Right renal cortex interstitium (tissue), 3 donors: ENCODE measurements at regions not wholly inside any gene's neighbourhood (a gene's known extent, or its start where the extent isn't known, plus 50 kb on each side); places are given as distances from the start of the nearest gene placed in this dataset.
A peak's percentile ranks its signal among the peaks of the same experiment; 100 is the strongest.
"Not testable (repeated sequence)": the region's sequence is repeated elsewhere in the genome, so short reads cannot be mapped to it uniquely, and the experiment has no call there.

Experiments used
- DNase-seq, 3 donors: peaks; one replicate each; pipeline ENCODE4 v3.0.0-alpha.2; 2013; ENCODE audit warnings: low read depth in 3 of 3, low spot score in 2 of 3

DNA sequence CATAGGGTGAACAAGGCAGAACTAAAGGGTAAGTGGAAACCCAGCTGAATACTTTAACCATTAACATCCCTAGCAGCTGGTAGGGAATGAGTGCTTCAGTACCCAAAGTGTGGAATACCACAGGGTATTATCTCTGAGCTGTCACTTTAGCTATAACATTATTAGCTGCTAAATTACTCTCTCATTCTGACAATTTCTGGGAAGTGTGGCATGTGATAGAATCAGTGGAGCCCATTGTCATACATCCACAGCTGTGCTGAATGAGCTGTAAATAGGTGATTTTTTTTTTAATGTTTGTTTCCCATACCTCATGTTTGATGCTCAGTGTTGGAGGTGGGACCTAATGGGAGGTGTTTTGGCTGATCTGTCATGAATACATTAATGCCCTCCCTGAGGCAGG is 894.3 kb downstream of the DIPK2A start:
- DNase-seq: no peak

DNA sequence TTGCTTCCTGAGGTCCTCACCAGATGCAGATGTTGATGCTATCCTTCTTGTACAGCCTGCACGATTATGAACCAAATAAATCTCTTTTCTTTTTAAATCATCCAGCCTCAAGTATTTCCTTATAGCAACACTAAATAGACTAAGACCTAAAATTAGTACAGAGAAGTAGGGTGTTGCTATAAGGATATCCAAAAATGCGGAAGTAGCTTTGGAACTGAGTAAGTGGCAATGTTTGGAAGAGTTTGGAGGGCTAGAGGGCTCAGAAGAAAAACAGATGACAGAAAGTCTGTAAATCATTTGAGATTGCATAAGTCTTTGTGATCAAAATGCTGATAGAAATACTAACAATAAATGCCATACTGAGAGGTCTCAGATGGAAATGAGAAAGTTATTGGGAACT is 894.9 kb downstream of the DIPK2A start:
- DNase-seq: peak in 2 of 3 donors; percentile 7 to 41

- DNase-seq: no peak
Measured at GRCh38 chr3:144868506-144868905, 896.9 kb downstream of the DIPK2A start.

DNA sequence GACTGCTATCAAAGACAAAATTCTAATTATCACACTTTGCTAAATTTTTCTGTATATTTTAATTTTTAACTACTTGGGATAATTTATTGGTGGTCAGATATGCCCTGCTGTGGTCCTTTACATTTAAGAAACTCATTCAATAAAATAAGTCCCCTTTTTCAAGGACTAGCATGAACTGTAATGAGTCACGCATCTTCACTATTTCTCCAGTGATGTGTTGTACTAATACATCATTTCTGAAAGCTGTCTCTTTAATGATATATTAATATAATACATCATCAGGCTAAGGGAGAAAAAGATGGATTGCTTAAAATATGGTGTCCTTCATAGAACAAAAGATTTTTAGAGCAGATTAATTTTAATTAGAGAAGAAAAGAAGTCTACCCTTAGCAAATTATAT is 901.4 kb downstream of the DIPK2A start:
- DNase-seq: no peak

GRCh38 chr3:144875211-144875610 is 903.6 kb downstream of the DIPK2A start:
- DNase-seq: no peak

DNA sequence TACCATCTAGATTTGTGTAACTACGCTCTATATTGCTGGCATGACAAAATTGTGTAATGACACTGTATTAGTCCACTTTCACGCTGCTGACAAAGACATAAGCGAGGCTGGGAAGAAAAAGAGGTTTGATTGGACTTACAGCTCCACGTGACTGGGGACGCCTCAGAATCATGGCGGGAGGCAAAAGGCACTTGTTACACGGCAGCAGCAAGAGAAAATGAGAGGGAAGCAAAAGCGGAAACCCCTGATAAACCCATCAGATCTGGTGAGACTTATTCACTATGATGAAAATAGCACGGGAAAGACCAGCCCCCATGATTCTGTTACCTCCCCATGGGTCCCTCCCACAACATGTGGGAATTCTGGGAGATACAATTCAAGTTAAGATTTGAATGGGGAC is 905.7 kb downstream of the DIPK2A start:
- no peak for DNase-seq

- DNase-seq: no peak
Measured at GRCh38 chr3:144879701-144880100, 908.1 kb downstream of the DIPK2A start.

- DNase-seq: no peak
Measured at GRCh38 chr3:144893980-144894379, 922.4 kb downstream of the DIPK2A start.

DNA sequence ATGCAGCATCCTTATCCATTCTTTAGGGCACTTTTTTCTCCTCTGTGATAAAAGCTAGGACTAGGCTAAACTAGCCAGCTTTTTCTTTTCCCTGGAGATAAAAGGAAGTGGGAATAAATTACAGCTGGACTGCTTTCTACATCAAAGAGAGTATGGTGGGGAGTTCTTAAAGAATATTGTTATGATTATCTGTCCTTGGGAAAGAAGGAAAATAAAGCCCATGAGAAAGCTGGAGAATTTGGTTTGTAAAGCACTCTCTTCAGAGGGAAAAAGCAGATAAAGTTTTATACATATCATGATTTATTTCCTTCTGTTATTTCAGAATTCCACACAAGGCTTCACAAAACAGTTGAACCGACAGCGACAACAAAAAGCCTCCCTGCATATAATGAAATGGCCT is 923.0 kb downstream of the DIPK2A start:
- DNase-seq: peak; percentile 21 to 31 (median 29)

GRCh38 chr3:144900366-144900765 is 928.7 kb downstream of the DIPK2A start:
- DNase-seq: no peak

DNA sequence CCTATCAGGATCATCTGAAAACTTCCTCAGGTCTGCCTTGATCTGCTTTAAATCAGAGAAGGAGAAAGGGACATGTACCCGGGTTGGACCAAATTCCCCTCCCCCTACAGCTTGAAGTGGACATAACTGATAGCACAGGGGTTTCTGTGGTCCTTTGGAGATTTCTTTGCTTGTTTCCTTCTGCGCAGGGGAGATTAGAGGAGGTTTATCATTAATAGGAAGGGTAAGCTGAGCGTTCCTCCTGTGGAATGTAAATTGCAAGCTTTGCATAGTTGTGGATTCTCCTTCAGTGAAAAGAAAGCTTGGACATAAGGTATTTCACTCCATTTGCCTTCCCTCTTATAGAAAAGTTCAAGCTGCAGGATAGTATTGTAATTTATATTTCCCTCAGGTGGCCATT is 936.0 kb downstream of the DIPK2A start:
- not testable (repeated sequence) for DNase-seq

- no peak for DNase-seq
Measured at GRCh38 chr3:144912968-144913367, 941.3 kb downstream of the DIPK2A start.

DNA sequence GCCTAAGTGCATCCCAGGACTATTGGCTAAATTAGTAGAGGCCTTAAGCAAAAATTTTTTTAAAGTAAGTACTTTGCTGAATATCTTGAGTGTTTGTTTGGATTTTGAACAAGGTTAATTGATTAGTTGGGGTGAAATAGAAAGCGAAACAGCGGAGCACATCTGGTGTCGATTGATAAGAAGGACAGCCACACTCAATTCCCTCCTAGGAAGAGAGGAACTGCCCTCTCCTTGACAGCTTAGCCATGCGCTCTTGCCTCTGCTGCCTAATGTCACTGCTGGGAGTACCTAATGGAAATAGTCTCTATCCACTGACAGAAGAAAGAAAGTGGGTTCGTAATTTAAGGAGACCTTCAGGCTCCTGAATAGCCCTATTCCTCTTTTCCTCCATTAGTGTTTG is 943.6 kb downstream of the DIPK2A start:
- DNase-seq: no peak

DNA sequence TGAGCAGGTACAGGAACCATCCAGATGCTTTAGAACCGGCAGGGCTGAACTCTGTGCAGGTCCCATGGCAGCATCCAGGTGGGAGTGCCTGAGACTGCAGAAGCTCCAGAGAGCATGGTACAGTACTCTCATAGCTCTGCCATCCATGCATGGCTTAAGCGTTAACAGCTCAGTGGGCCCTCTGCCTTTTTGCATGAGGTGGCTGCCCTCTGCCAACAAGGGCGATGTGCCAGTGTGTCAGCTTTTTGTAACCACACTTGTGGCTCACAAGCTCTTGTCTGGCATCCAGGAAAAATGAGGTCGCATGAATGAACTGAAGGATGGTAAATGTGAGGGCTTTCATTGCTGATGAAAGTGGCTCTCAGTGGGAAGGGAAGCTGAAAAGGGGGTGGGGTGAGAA is 950.1 kb downstream of the DIPK2A start:
- no peak for DNase-seq

DNA sequence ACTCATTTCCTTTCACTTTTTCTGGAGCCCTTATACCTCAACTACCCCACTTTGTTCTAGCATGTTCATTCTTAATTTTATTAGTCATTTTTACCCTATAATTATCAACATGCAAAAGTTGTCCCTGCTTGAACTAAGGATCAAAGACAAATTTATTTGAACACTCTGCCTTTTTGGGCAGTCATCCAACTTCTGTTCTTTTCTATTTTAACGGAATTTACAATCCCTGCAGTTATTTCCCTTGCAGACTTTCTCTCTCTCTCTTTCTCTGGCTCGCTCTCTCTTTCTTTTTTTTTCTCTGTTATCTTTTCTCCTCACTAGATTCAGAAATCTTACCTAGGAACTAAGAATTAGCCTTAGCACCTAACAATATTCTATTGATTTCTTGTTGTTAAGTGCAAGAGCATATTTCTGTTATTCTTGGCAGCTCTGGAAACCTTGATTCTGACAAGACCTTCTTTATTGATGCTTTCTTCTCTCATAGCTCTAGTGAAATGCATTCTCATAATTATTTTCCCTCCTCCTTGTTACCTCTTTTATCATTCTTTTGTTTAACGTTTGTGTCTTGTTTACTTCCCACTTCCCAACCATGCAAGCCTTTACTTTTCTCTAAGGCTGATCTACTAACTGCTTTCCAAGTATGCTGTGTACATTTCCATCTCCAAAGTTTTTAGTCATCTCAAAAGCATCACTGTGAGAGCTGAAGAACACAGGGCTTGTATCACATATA is 951.6 kb downstream of the DIPK2A start:
- no peak for DNase-seq

DNA sequence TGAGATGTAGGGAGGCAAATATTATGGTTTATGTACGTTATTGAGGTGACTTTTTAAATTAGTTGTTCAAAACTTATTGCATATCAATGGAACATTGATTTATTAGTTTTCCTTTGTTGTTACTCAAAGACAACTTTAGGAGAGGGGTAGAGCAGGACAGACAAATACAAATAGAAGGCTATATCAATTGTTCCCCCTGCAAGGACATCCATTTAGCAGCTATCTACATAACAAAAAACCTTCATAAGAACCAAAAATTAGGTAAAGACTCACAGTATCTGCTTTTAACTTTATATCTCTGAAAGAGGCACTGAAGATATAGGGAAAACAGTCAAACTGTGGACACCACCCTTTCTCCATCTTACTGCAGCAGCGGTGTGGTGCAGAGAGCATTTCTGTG is 958.8 kb downstream of the DIPK2A start:
- DNase-seq: no peak

DNA sequence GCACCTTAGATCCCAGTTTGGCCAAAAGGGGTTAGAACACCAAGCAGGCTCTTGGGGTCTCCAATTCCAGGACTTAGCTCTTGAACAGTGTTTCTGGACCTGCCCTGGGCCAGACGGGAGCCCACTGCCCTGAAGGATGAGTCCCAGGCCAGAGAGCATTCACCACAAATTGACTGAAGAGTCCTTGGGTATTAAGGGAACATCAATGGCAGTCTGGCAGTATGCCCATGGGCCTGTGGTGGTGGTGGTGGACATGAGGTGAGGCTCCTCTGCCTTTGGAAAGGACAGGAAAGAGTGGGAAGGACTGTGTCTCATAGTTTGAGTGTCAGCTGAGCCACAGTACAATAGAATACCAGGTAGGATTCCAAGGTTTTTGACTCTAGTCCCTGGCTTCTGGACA is 960.0 kb downstream of the DIPK2A start:
- no peak for DNase-seq

DNA sequence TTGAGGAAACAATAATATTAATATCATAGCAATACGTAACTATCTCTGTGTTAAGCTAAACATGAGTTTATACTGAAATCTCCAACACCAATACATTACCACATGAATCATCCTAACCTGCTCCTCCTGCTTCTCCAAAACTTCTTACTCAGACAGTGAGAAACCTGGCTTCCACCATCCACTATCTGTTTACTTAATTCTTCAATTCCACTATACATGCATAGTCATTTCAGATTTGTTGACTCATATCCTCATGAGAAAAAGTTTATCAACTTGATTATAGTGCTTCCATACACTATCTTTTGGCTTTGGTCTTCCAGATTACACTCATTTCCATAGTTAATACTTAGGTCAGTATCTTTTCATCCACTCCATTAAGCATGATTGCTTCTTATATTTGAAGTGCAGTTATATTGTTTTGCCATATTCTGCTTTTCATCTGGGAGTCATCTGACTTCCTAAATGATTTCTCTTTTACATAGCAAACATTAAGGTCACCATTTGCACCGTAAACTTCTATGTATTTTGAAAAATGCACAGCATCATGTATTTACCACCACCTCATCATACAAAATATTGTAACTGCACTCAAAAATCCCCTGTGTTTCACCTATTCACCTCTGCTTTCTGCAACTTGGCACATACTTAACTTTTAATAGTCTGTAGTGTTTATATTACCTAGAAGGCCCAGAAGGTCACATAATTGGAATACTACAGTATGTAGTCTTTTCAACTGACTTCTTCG is 970.6 kb downstream of the DIPK2A start:
- DNase-seq: no peak

DNA sequence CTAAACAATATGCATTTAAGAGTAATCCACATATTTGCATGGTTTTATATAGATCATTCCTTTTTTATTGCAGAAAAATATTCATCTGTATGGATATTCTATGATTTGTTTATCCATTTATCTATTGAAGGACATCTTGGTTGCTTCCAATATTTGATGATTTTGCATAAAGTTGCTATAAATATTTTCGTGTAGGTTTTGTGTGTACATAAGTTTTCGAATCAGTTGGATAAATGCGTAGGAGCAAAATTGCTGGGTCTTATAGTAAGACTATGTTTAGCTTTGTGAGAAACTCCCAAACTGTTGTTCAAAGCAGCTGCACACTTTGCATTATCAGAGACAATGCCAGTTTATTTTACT is 971.2 kb downstream of the DIPK2A start:
- DNase-seq: no peak

- DNase-seq: no peak
Measured at GRCh38 chr3:144947895-144948294, 976.3 kb downstream of the DIPK2A start.

DNA sequence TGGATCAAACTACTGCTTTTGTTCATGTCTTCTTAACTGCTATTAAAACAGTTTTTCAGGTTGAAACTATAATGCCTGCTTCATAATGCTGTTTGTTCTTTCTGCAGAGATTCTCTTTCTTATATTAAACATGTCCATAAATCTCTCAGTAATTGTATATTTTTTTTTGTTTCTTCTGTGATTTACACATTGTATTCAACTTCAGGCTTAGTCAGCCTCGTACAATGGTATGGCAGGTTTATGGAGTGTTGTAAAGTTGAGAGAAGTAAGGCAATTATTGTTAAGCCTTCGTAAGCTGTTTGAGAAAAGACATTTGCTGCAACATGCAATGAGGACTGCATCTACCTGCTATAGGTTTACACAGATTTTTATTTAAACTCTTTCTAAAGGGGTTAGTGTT is 977.1 kb downstream of the DIPK2A start:
- DNase-seq: peak in 2 of 3 donors; percentile 23 to 29

GRCh38 chr3:144953959-144954358 is 982.3 kb downstream of the DIPK2A start:
- no peak for DNase-seq
